ENCODE measurements at regions not wholly inside any gene's neighbourhood (a gene's known extent, or its start where the extent isn't known, plus 50 kb on each side); places are given as distances from the start of the nearest gene placed in this dataset.
"Not testable (repeated sequence)": the region's sequence is repeated elsewhere in the genome, so short reads cannot be mapped to it uniquely, and the experiment has no call there.

- in situ Hi-C loops (cut with MboI; ENCODE audit: low pct_unique_long_range_greater_than_20kb, low sequenced_read_pairs, unreplicated experiment) = no loop called here
- TF ChIP-seq CTCF (IDR thresholded peaks at IDR 0.05; ENCODE audit: extremely low read depth, insufficient read depth, missing control alignments) = no peak
- DNase-seq (ENCODE audit: low spot score) = no peak
Observed at GRCh38 chr6:113718588-113718987, 138.6 kb upstream of the MARCKS start.

- DNase-seq (ENCODE audit: low spot score) = no peak
- no peak for TF ChIP-seq CTCF (IDR thresholded peaks at IDR 0.05; ENCODE audit: extremely low read depth, insufficient read depth, missing control alignments)
- in situ Hi-C loops (cut with MboI; ENCODE audit: low pct_unique_long_range_greater_than_20kb, low sequenced_read_pairs, unreplicated experiment) = no loop called here
Observed at GRCh38 chr6:113719064-113719463, 138.1 kb upstream of the MARCKS start.

GRCh38 chr6:113719545-113719944, 137.6 kb upstream of the MARCKS start:
- in situ Hi-C loops (cut with MboI; ENCODE audit: low pct_unique_long_range_greater_than_20kb, low sequenced_read_pairs, unreplicated experiment) = no loop called here
- TF ChIP-seq CTCF (IDR thresholded peaks at IDR 0.05; ENCODE audit: extremely low read depth, insufficient read depth, missing control alignments) = no peak
- DNase-seq (ENCODE audit: low spot score) = no peak

DNA sequence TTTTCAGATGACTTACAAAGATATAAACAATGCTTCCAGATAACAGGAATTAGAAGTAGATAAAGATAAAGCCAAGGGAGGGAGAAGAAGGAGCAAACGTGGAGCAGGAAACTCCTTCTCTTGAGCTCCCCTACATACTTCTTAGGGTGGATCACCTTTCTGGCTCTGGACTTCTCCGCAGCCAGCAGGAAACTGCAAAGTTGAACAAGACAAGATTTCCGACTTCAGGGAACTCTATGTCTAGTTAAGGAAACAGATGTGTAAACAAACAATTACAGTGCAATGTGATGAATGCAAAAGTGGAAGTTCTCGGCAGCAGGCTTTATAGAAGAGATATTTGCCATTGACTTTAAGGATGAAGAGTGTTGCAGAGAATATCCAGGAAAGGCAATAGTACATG, 134.0 kb upstream of the MARCKS start:
- no peak for DNase-seq (ENCODE audit: low spot score)
- no peak for TF ChIP-seq CTCF (IDR thresholded peaks at IDR 0.05; ENCODE audit: extremely low read depth, insufficient read depth, missing control alignments)
- in situ Hi-C loops (cut with MboI; ENCODE audit: low pct_unique_long_range_greater_than_20kb, low sequenced_read_pairs, unreplicated experiment) = no loop called here

GRCh38 chr6:113724927-113725326, 132.2 kb upstream of the MARCKS start:
- in situ Hi-C loops (cut with MboI; ENCODE audit: low pct_unique_long_range_greater_than_20kb, low sequenced_read_pairs, unreplicated experiment); DNase-seq (ENCODE audit: low spot score): not testable (repeated sequence)

GRCh38 chr6:113731541-113731940, 125.6 kb upstream of the MARCKS start:
- no peak for DNase-seq (ENCODE audit: low spot score)
- in situ Hi-C loops (cut with MboI; ENCODE audit: low pct_unique_long_range_greater_than_20kb, low sequenced_read_pairs, unreplicated experiment) = no loop called here
- TF ChIP-seq CTCF (IDR thresholded peaks at IDR 0.05; ENCODE audit: extremely low read depth, insufficient read depth, missing control alignments) = no peak

DNA sequence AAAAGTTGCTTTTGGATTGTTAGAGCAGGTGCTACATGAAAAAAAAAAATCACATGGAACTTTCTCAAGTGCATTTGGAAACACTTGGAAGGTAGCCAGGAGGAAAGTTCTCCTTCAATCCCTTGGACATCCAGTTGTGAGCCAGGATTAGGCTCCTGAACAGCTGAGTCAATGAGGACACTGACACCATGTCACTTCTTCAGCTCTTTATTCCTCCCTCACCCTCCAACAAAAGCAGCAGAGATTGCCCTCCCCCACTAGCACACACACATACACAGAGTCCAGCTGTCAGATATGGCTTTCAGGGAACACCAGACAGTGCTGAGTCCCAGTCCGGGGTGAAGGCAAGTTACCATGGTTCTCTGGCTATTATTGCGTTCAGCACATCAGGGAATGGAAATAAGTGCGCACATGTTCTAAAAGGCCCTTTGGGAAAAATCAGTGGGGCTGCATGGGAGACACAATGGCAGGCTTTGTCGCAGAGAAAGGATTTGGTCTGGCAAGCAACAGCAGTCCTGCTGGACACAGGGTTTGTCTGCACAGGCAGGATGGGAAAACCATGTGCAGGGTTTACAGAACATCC, 124.7 kb upstream of the MARCKS start:
- in situ Hi-C loops (cut with MboI; ENCODE audit: low pct_unique_long_range_greater_than_20kb, low sequenced_read_pairs, unreplicated experiment) = no loop called here
- DNase-seq (ENCODE audit: low spot score) = no peak
- TF ChIP-seq CTCF (IDR thresholded peaks at IDR 0.05; ENCODE audit: extremely low read depth, insufficient read depth, missing control alignments) = no peak
